HG03097 (cell line): ENCODE measurements at regions not wholly inside any gene's neighbourhood (a gene's known extent, or its start where the extent isn't known, plus 50 kb on each side); places are given as distances from the start of the nearest gene placed in this dataset.

Experiments used
- ATAC-seq: cut with Tn5 transposase; IDR thresholded peaks from one replicate; pipeline ENCODE4 v1.9.1; 2021; ENCODE audit not compliant: unreplicated experiment, low FRiP score

DNA sequence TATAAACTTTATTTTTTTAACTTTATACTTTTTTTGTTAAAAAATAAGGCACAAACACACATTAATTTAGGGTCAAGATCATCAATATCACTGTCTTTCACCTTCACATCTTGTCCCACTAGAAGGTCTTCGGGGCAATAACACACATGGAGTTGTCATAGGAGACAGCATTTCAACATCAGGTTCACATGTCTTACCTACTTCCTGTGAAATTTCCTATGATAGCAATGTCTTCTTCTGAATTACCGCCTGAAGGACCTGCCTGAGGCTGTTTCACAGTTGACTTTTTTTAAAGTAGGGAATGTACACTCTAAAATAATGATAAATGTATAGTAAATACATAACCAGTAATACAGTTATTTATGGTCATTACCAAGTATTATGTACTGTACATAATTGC is 559.4 kb downstream of the PLPP3 start:
- ATAC-seq, result no peak

DNA sequence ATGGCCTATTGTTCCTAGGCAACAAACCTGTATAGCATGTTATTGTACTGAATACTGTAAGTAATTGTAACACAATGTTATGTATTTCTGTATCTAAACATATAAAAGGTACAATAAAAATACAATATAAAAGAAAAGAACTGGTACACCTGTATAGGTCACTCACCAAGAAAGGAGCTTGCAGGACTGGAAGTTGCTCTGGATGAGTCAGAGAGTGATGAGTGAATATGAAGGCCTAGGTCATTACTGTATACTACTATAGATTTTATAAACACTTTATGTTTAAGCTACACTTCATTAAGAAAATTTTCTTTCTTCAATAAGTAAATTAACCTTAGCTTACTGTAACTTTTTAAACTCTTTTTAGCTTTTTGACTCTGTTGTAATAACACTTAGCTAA is 559.9 kb downstream of the PLPP3 start:
- ATAC-seq, result no peak

- ATAC-seq, result no peak
Observed at GRCh38 chr1:56017336-56017735, 562.0 kb downstream of the PLPP3 start.

DNA sequence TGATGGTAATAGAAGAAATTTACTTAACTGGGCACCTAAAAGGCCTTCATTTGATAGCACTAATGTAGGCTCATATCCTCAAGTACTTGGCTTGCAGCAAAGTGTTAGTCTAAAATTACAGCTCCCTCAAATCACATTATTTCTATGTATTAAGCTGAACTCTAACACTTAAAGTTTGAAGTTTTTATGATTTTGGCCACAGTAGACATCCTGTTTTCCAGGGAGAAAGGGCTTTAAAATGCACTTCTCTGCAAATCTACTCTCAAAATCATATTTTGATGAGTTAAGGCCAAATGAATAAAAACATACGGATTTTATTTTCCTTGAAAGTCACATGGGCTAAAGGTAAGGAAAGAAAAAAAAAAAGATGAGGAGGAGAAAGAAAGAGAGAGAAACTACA is 575.5 kb downstream of the PLPP3 start:
- ATAC-seq, result no peak

DNA sequence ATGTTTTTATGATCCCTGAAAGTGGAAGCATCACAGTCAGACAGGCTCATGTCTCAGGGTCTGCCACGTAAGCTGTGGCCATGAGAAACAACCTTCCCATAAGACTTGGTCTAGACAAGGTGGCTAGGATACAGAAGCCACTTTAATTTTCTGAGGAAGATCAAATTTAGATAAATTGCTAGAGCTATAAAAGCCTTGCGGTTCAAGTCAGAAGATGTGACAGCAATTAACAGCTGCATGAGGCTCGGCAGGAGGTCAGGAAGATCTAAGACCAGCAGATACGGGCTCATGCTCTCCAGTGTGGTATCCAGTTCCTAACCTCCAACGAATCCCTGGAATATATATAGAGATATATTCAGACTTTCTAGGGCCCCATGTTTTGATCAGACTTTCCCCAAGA is 577.1 kb downstream of the PLPP3 start:
- ATAC-seq, result no peak

DNA sequence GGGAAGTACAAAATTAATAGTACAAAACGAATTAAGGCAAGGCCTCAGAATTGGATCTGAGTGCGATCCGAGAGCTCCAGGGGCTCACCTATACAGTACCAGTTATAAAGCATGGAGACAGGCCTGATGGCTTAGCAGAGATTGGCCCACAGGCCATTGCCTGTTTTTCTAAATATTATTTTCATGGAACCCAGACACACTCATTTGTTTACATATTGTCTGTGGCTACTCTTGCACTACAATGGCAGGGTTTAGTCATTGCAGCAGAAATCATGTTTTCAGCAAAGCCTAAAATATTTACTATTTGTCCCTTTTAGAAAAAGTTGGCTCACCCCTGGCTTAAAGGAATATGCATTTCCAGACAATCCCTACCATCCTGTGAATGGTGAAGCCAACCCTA is 578.9 kb downstream of the PLPP3 start:
- no peak for ATAC-seq

DNA sequence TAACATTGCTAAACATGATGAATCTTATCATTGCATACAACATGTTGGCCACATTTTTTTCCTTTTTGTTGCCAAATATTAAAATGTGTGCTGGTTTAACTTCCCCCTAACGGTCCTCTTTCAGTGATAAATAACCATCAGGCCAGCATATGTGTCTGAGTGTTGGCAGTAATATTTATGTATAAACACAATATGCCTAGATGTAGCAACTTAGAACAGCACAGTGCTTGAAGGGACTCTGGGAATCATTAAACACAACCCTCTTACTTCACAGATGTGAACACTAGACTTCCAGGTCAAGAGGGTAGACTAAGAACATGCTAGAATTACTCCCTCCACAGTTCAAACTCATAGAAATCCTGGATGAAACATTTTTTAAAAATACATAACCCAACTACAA is 581.8 kb downstream of the PLPP3 start:
- no peak for ATAC-seq

DNA sequence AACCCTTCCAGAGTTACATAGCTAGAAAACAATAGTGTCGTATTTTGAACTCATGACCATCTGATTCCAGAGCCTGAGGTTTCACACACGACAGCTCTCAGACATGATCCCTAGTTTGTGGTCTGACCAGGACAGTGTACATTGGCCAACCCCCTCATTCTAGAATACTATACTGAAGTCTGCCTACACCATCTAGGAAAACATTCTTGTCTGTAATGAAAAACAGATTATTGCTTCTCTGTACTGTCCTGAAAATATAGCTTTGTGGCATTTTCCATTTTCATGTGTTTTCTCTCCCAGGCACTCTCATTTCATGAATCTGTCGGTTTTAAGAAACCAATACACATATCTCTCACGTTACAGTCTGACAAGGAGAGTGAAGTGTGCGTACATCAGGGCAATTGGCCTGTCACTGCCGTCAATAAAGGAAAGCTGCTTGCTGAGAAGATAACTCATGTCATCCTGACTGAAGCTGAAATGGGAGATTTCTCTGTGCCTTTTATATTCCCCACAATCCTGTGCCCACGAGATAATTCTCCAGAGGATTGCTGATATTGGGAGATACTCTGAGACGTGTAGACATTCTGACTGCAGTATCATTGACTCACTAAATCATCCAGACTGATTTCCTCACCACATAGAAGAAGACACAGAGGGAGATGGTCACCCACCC is 585.6 kb downstream of the PLPP3 start:
- no peak for ATAC-seq

DNA sequence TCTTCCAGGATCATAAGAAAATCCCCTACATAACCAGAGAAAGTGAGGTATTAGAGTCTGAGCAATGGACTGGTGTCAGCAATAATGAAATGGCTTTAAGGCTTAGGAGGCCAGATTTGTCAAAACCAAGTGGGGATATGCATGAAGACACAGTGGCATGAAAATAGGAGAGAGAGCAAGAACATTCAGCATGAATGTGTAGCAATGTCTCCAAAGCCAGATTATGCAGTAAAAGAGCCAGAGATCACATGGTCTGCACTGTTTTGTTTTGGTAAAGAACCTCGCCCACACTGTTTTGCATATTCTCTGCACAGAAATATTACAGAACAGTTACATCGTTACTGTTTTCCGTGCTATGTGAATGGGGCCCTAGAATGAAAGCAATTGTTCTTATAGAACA is 589.4 kb downstream of the PLPP3 start:
- no peak for ATAC-seq

DNA sequence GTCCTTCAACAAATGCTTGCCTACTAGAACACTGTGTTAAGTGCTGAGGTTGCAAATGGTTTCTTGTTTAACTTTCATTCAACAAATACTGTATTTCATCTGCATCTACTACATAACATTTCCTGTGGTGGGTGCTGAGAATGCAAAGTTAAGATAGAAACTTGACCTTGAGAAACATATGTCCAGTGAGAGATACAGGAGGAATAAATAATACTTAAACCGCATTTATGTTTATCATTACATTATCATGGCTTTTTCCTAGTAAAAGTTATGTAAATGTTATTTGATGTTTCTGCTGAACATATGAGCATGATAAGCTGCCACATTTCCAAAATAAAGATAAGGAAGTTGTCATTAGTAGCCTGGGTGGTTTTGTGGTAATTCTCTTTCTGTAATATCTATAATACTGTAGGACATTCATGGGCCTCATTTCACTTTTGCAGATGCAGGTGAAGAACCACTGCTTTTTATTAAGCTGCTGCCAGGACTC is 590.4 kb downstream of the PLPP3 start:
- ATAC-seq, result no peak

DNA sequence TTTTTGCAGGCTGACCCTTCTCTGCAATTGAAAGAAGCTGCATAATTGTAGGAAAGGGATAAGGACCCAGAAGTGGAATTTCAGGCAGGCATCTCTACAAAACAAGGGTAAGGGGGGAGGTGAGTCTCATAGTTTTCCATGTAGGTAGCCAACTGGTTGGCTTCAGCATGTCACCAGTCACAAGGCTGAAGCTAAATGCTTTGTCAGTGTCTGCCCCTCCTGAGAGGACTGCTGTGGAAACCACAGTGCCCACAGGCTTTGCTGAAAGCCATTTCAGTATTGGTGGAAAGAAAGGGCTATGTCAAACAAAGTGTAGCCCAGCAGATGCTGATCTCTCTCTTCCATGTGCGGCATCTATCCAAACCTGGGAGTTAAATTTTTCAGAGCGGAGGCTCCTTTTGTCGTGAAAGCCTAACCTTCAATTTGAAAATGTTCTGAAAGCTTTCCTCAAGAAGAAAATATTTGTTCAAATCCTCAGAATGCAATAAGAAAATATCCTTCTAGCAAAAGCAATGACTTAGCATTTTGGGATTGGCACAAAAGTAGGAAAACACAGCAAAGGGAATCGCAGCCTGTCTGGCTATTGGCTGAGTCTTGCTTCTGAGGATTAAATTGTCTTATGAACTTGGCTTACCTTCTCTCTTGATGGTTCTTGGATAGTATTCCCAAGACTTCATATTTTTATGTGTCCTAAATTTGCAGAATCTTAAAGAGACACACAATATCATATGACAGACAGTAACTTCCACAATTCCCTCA is 591.7 kb downstream of the PLPP3 start:
- no peak for ATAC-seq

- no peak for ATAC-seq
Observed at GRCh38 chr1:55986003-55986402, 593.4 kb downstream of the PLPP3 start.

GRCh38 chr1:55981010-55981650 is 598.2 kb downstream of the PLPP3 start:
- ATAC-seq, result no peak

GRCh38 chr1:55980582-55980981 is 598.8 kb downstream of the PLPP3 start:
- no peak for ATAC-seq

GRCh38 chr1:55974714-55975441 is 604.5 kb downstream of the PLPP3 start:
- ATAC-seq, result no peak

GRCh38 chr1:55970526-55971110 is 608.7 kb downstream of the PLPP3 start:
- no peak for ATAC-seq

DNA sequence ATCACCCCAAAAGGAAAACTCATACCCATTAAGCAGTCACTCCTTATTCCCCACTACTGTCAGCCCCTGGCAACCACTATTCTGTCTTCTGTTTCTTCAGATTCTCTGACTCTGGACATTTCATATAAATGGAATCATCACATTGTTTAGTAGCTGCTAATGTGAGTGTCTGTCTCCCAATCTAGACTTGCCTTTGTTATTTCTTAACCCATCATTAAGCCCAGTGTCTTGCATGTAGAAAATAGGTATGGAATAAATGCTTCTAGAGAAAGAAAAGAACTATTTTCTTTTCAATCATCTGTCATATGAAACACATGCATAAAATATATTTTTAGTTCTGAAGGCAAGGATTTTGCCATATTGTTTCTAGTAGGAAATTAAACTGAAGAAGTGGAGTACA is 610.0 kb downstream of the PLPP3 start:
- no peak for ATAC-seq

DNA sequence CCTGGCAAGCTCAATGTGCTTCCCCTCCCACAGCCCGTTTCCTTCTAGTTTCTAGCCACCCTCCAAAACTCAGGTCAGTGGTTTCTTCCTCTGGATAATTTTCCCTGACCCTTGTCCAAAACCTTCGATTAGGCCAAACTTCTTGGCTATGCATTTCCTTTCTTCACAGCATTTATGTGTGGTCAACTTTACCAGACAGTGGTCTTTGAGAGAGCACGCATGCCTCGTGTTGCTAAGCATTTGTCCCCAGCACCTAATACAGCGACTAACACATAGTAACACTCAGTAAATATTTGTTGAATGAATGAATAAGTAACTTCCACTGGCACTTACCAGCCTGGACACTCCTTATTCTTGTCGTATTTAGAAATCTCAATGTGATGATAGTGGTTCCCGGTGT is 610.7 kb downstream of the PLPP3 start:
- no peak for ATAC-seq

DNA sequence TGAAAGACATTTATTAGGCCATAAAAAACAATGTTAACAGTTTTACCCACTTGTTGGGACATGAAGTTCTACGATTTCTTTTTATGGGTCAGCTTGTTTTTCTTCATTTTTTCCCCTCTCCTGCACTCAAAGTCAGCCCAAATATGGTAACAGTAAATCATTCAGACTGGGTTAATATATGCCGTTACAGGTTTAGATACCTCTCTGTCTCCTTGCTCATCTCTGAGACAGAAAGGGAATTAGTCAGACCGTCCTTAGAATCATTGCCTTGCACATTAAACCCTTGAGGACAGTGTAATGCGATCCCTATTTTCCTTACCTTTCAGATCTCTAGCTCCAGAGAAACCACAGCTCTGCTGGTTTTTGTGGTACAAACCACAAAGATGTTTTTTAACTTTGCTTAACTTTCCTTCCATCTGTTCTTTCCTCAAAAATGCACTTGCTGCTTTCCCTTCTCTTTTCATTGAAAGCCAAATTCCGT is 613.3 kb downstream of the PLPP3 start:
- ATAC-seq, result no peak

DNA sequence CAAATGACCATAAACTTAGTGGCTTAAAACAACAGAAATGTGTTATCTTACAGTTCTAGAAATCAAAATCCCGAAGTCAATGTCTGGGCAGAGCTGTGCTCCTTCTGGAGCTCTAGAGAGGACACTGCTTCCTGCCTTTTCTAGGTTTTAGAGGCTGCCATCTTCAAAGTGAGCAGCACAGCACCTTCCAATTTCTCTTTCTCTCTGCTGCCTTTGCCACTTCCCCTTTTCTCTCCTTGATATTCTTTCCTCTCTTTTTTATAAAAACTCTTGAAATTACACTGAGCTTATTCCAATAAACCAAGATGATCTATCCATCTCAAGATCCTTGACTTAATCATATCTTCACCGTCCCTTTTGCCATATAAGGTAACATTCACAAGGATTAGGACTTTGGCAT is 616.9 kb downstream of the PLPP3 start:
- ATAC-seq, result no peak

- no peak for ATAC-seq
Observed at GRCh38 chr1:55959136-55959548, 620.2 kb downstream of the PLPP3 start.
